ENCODE measurements at regions not wholly inside any gene's neighbourhood (a gene's known extent, or its start where the extent isn't known, plus 50 kb on each side); places are given as distances from the start of the nearest gene placed in this dataset.

- Histone ChIP-seq H3K36me3 (ENCODE audit: control insufficient read depth, insufficient read depth, low read length) (no peaks in the 10 kb centered on the region), H3K4me3 (ENCODE audit: low read length) (no peak overlapping the region), H3K27me3 (ENCODE audit: control insufficient read depth, insufficient read depth, low read length) (no peaks in the 10 kb centered on the region), H3K27ac (ENCODE audit: low read length) (no peak overlapping the region), H3K4me1 (ENCODE audit: control insufficient read depth, insufficient read depth, low read length) (no peaks in the 10 kb centered on the region), H3K9me3 (ENCODE audit: control insufficient read depth, low read depth, low read length) (no peaks in the 10 kb centered on the region)
- 90% methylated on average over 4 of the region's 12 CpGs for WGBS (ENCODE audit: insufficient coverage, low lambda C conversion rate)
- DNase-seq: no peak
These were observed 310.1 kb downstream of the ETNK1 start for GRCh38 chr12:22935090-22935489.

- H3K9me3 ChIP-seq (ENCODE audit: control insufficient read depth, low read depth, low read length): no peaks in the 10 kb centered on the region
- no peaks in the 10 kb centered on the region for H3K36me3 ChIP-seq (ENCODE audit: control insufficient read depth, insufficient read depth, low read length)
- no peaks in the 10 kb centered on the region for H3K27me3 ChIP-seq (ENCODE audit: control insufficient read depth, insufficient read depth, low read length)
- DNase-seq: no peak
- H3K4me3 ChIP-seq (ENCODE audit: low read length): no peak overlapping the region
- no peaks in the 10 kb centered on the region for H3K4me1 ChIP-seq (ENCODE audit: control insufficient read depth, insufficient read depth, low read length)
- H3K27ac ChIP-seq (ENCODE audit: low read length): no peak overlapping the region
- WGBS (ENCODE audit: insufficient coverage, low lambda C conversion rate): 88% methylated on average over 3 of the region's 7 CpGs
These were observed 310.5 kb downstream of the ETNK1 start for GRCh38 chr12:22935501-22935900.

GRCh38 chr12:22938323-22938722, 313.4 kb downstream of the ETNK1 start:
- DNase-seq: no peak
- no peak overlapping the region for H3K27ac ChIP-seq (ENCODE audit: low read length)
- H3K4me1 ChIP-seq (ENCODE audit: control insufficient read depth, insufficient read depth, low read length): no peaks in the 10 kb centered on the region
- no peaks in the 10 kb centered on the region for H3K27me3 ChIP-seq (ENCODE audit: control insufficient read depth, insufficient read depth, low read length)
- WGBS (ENCODE audit: insufficient coverage, low lambda C conversion rate): no CpG with 5 or more reads among the region's 2 CpGs
- no peak overlapping the region for H3K4me3 ChIP-seq (ENCODE audit: low read length)
- no peaks in the 10 kb centered on the region for H3K36me3 ChIP-seq (ENCODE audit: control insufficient read depth, insufficient read depth, low read length)
- H3K9me3 ChIP-seq (ENCODE audit: control insufficient read depth, low read depth, low read length): no peaks in the 10 kb centered on the region

GRCh38 chr12:22951206-22951605, 326.2 kb downstream of the ETNK1 start:
- no peak for DNase-seq
- no peaks in the 10 kb centered on the region for H3K27me3 ChIP-seq (ENCODE audit: control insufficient read depth, insufficient read depth, low read length)
- no peak overlapping the region for H3K27ac ChIP-seq (ENCODE audit: low read length)
- 79% methylated on average over 3 of the region's 5 CpGs for WGBS (ENCODE audit: insufficient coverage, low lambda C conversion rate)
- peaks cover 3% of the 10 kb centered on the region for H3K9me3 ChIP-seq (ENCODE audit: control insufficient read depth, low read depth, low read length)
- H3K36me3 ChIP-seq (ENCODE audit: control insufficient read depth, insufficient read depth, low read length): no peaks in the 10 kb centered on the region
- H3K4me3 ChIP-seq (ENCODE audit: low read length): no peak overlapping the region
- no peaks in the 10 kb centered on the region for H3K4me1 ChIP-seq (ENCODE audit: control insufficient read depth, insufficient read depth, low read length)

- Histone ChIP-seq H3K9me3 (ENCODE audit: control insufficient read depth, low read depth, low read length) (peaks cover 3% of the 10 kb centered on the region), H3K4me1 (ENCODE audit: control insufficient read depth, insufficient read depth, low read length) (no peaks in the 10 kb centered on the region), H3K36me3 (ENCODE audit: control insufficient read depth, insufficient read depth, low read length) (no peaks in the 10 kb centered on the region), H3K4me3 (ENCODE audit: low read length) (no peak overlapping the region), H3K27ac (ENCODE audit: low read length) (no peak overlapping the region), H3K27me3 (ENCODE audit: control insufficient read depth, insufficient read depth, low read length) (no peaks in the 10 kb centered on the region)
- DNase-seq: no peak
- WGBS (ENCODE audit: insufficient coverage, low lambda C conversion rate): 100% methylated on average over 1 of the region's 2 CpGs
These were observed 331.7 kb downstream of the ETNK1 start for GRCh38 chr12:22956690-22957089.

- no peak overlapping the region for H3K27ac ChIP-seq (ENCODE audit: low read length)
- H3K4me1 ChIP-seq (ENCODE audit: control insufficient read depth, insufficient read depth, low read length): no peaks in the 10 kb centered on the region
- no peaks in the 10 kb centered on the region for H3K27me3 ChIP-seq (ENCODE audit: control insufficient read depth, insufficient read depth, low read length)
- no peaks in the 10 kb centered on the region for H3K9me3 ChIP-seq (ENCODE audit: control insufficient read depth, low read depth, low read length)
- no peak for DNase-seq
- H3K4me3 ChIP-seq (ENCODE audit: low read length): no peak overlapping the region
- no peaks in the 10 kb centered on the region for H3K36me3 ChIP-seq (ENCODE audit: control insufficient read depth, insufficient read depth, low read length)
These were observed 342.2 kb downstream of the ETNK1 start for GRCh38 chr12:22967171-22967570.

GRCh38 chr12:22969521-22969920, 344.6 kb downstream of the ETNK1 start:
- H3K9me3 ChIP-seq (ENCODE audit: control insufficient read depth, low read depth, low read length): no peaks in the 10 kb centered on the region
- no peaks in the 10 kb centered on the region for H3K4me1 ChIP-seq (ENCODE audit: control insufficient read depth, insufficient read depth, low read length)
- H3K27ac ChIP-seq (ENCODE audit: low read length): no peak overlapping the region
- no peaks in the 10 kb centered on the region for H3K27me3 ChIP-seq (ENCODE audit: control insufficient read depth, insufficient read depth, low read length)
- DNase-seq: peak in 1 of 2 donors; percentile 12
- no peak overlapping the region for H3K4me3 ChIP-seq (ENCODE audit: low read length)
- WGBS (ENCODE audit: insufficient coverage, low lambda C conversion rate): 54% methylated on average over 4 of the region's 4 CpGs
- no peaks in the 10 kb centered on the region for H3K36me3 ChIP-seq (ENCODE audit: control insufficient read depth, insufficient read depth, low read length)

- WGBS (ENCODE audit: insufficient coverage, low lambda C conversion rate): 100% methylated on average over 1 of the region's 6 CpGs
- H3K27me3 ChIP-seq (ENCODE audit: control insufficient read depth, insufficient read depth, low read length): no peaks in the 10 kb centered on the region
- H3K9me3 ChIP-seq (ENCODE audit: control insufficient read depth, low read depth, low read length): no peaks in the 10 kb centered on the region
- no peak for DNase-seq
- H3K27ac ChIP-seq (ENCODE audit: low read length): no peak overlapping the region
- H3K4me3 ChIP-seq (ENCODE audit: low read length): no peak overlapping the region
- no peaks in the 10 kb centered on the region for H3K36me3 ChIP-seq (ENCODE audit: control insufficient read depth, insufficient read depth, low read length)
- no peaks in the 10 kb centered on the region for H3K4me1 ChIP-seq (ENCODE audit: control insufficient read depth, insufficient read depth, low read length)
These were observed 346.3 kb downstream of the ETNK1 start for GRCh38 chr12:22971247-22971646.

GRCh38 chr12:22971701-22972191, 346.8 kb downstream of the ETNK1 start:
- Histone ChIP-seq H3K27me3 (ENCODE audit: control insufficient read depth, insufficient read depth, low read length) (no peaks in the 10 kb centered on the region), H3K27ac (ENCODE audit: low read length) (no peak overlapping the region), H3K9me3 (ENCODE audit: control insufficient read depth, low read depth, low read length) (no peaks in the 10 kb centered on the region), H3K4me3 (ENCODE audit: low read length) (no peak overlapping the region), H3K36me3 (ENCODE audit: control insufficient read depth, insufficient read depth, low read length) (no peaks in the 10 kb centered on the region), H3K4me1 (ENCODE audit: control insufficient read depth, insufficient read depth, low read length) (no peaks in the 10 kb centered on the region)
- DNase-seq: no peak
- WGBS (ENCODE audit: insufficient coverage, low lambda C conversion rate): 90% methylated on average over 5 of the region's 12 CpGs

- no peak for DNase-seq
- Histone ChIP-seq H3K4me3 (ENCODE audit: low read length) (no peak overlapping the region), H3K36me3 (ENCODE audit: control insufficient read depth, insufficient read depth, low read length) (no peaks in the 10 kb centered on the region), H3K4me1 (ENCODE audit: control insufficient read depth, insufficient read depth, low read length) (no peaks in the 10 kb centered on the region), H3K27me3 (ENCODE audit: control insufficient read depth, insufficient read depth, low read length) (no peaks in the 10 kb centered on the region), H3K9me3 (ENCODE audit: control insufficient read depth, low read depth, low read length) (no peaks in the 10 kb centered on the region), H3K27ac (ENCODE audit: low read length) (no peak overlapping the region)
These were observed 349.9 kb downstream of the ETNK1 start for GRCh38 chr12:22974865-22975264.

GRCh38 chr12:22978962-22979361, 354.0 kb downstream of the ETNK1 start:
- Histone ChIP-seq H3K27me3 (ENCODE audit: control insufficient read depth, insufficient read depth, low read length) (no peaks in the 10 kb centered on the region), H3K4me3 (ENCODE audit: low read length) (no peak overlapping the region), H3K36me3 (ENCODE audit: control insufficient read depth, insufficient read depth, low read length) (no peaks in the 10 kb centered on the region), H3K27ac (ENCODE audit: low read length) (no peak overlapping the region), H3K9me3 (ENCODE audit: control insufficient read depth, low read depth, low read length) (no peaks in the 10 kb centered on the region), H3K4me1 (ENCODE audit: control insufficient read depth, insufficient read depth, low read length) (no peaks in the 10 kb centered on the region)
- no peak for DNase-seq
- no CpG with 5 or more reads among the region's 2 CpGs for WGBS (ENCODE audit: insufficient coverage, low lambda C conversion rate)
